GM12892 (cell line): ENCODE measurements at regions not wholly inside any gene's neighbourhood (a gene's known extent, or its start where the extent isn't known, plus 50 kb on each side); places are given as distances from the start of the nearest gene placed in this dataset.

Experiments used
- DNase-seq: peaks from one replicate; pipeline ENCODE4 v3.0.0; 2011; ENCODE audit not compliant: insufficient read length
- FAIRE-seq: peaks from 2 replicates; lab custom pipeline; 2011; peaks lifted over from hg19 to GRCh38; lab: Jason Lieb, UNC
- POLR2A ChIP-seq: IDR thresholded peaks from 2 replicates; pipeline ENCODE4 v1.6.1; 2011; ENCODE audit warnings: low read depth, low read length, control low read depth
- POLR2AphosphoS5 ChIP-seq: IDR thresholded peaks from 2 replicates; pipeline ENCODE4 v1.6.1; 2011; ENCODE audit warnings: low read depth, low read length, control low read depth
- TAF1 ChIP-seq: IDR thresholded peaks from 2 replicates; pipeline ENCODE4 v1.6.1; 2011; ENCODE audit warnings: low read depth, mild to moderate bottlenecking, control low read depth, low read length, borderline replicate concordance

DNA sequence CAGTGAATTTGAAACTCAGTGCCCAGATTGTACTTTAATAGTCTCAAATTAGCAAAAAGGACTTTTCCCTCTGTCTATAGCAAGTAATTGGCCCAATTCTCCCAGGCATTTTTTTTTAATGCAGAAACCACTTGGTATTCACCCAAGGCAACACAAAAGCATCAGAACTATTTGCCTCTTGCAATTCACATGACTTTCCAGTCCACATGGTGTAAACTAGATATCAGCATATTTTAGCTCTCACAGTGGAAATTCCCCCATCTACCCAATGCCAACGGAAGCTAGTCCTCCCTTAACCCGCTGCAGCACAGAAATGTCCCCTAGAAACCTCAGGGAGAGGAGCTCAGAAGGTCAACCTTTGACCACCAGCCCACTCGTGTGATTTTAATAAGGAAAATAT is 103.4 kb upstream of the CDYL start:
- TF ChIP-seq TAF1 = no peak
- no peak for TF ChIP-seq POLR2A
- no peak for TF ChIP-seq POLR2AphosphoS5
- FAIRE-seq (no peak), DNase-seq (no peak)

DNA sequence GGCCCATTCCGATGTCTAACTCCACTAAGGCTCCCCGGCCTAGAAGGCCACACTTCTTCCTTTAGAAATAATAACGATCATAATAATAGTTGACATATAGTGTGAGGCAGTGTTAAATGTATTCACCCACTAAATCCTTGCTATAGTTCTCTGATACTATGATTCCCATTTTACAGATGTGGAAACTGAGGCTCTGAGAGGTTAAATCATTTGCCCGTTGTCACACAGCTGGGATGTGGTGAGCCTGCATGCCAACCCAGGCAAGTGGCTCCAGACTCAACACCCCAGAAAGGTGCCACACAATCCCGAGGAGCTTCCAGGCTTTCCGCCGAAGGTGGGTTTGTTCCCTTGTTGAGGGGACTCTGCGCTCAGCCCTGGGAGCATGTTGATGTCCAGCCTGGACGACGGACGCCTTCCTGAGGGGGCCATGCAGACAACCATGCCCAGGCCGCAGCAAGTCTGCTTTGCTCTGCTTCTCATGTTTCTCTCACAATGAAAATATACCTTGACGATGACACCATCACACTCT is 104.6 kb upstream of the CDYL start:
- FAIRE-seq = no peak
- TF ChIP-seq POLR2AphosphoS5 = no peak
- no peak for TF ChIP-seq TAF1
- DNase-seq = no peak

DNA sequence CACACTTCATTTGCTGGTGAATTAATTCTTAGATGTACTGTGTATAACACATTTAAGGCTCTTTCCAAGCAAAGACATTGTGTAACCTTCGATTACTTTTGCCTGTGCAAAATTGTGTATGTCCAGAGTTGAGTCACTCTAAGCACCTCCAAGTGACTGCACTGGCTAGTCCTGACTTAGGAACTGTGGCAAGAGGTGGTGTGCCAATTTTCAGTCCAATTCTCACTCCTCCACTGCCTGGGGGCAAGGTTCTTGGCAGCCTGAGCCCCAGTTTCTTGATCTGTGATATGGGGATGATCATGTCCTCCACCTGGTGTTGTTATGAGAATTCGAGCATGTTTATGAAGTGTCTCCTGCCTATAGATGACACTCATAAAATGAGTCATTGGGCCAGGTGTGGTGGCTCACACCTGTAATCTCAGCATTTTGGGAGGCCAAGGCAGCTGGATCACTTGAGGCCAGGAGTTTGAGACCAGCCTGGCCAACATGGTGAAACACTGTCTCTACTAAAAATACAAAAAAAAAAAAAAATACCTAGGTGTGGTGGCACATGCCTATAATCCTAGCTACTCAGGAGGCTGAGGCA is 105.3 kb upstream of the CDYL start:
- FAIRE-seq (no peak), DNase-seq (no peak)
- TF ChIP-seq POLR2A (no peak), POLR2AphosphoS5 (no peak), TAF1 (no peak)

DNA sequence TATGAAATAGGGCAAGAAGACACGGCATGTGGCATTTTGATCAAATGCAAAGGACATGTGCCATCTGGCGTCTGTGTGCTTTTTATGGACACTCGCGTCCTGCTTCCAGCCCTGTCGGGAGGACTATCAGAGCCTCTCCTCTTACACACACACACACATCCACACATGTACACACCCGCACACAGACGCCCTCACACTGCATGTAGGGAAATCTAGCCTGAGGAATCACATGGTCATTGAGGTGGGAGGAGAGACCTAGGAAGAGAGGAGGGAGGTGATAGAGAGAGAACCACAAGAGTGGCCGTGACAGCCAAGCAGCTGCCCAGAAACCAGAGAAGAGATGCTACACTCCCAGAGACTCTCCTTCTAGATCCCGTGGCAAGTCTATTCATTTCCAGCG is 105.9 kb upstream of the CDYL start:
- no peak for FAIRE-seq
- no peak for TF ChIP-seq POLR2AphosphoS5
- no peak for TF ChIP-seq POLR2A
- no peak for TF ChIP-seq TAF1
- no peak for DNase-seq

DNA sequence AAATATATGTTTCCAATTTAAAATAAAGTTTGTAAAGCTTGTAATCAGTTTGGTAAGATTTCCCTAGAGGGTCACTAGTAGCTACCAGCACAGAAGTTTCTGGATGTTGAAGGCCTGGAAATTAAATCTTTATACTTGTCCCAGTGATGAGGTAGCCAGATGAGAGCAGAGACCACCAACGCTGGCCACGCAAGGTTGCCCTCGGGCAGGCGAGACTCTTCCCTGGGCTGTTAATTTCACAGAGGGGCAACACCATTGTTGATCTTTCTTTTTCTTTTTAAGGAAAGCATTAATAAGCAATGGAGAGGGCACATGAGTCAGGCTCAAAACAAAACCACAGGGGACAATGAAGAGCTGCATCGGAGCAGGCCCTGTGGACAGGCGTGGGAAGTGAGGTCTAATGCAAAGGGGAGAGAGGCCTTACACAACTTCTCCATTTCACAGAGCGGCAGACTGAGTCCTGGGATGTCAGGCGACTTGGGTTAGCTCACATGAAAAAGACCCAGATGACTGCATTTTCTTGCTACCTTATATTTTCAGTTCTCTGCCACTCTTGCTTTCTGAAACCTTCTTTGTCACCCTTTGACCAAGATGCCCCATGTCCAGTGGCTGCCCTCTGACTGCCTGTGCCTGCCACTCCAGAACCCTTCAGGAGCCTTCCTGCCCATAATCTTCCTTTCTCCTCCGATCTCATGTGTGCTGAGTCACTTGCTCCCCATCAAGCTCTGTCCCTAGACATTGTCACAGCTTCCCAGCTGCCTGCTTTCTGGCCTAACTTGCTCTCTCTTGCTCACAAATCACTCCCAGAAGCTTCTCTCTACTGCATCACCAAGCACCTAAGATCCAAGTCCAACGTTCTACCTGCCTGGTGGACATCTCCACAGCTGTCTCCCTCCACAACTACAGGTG is 107.7 kb upstream of the CDYL start:
- no peak for DNase-seq
- TF ChIP-seq TAF1 (no peak), POLR2A (no peak), POLR2AphosphoS5 (no peak)
- no peak for FAIRE-seq

DNA sequence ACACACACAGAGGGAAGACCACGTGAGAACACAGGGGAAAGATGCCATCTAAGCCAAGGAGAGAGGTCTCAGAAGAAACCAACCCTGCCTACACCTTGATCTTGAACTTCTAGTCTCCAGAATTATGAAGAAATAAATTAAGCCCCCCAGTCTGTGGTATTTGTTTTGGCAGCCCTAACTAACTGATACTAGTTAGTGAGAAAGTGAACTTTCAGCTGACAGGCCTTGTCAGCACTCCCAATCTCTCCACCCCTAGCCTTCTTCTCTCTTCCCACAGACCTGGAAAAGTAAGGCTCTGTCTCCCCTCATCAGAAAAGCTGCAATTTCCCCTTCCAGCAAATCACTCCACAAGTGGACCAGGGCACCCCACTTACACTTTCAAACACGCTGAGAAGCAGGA is 108.6 kb upstream of the CDYL start:
- TF ChIP-seq POLR2AphosphoS5 = no peak
- no peak for TF ChIP-seq TAF1
- no peak for TF ChIP-seq POLR2A
- DNase-seq = no peak
- FAIRE-seq = no peak

DNA sequence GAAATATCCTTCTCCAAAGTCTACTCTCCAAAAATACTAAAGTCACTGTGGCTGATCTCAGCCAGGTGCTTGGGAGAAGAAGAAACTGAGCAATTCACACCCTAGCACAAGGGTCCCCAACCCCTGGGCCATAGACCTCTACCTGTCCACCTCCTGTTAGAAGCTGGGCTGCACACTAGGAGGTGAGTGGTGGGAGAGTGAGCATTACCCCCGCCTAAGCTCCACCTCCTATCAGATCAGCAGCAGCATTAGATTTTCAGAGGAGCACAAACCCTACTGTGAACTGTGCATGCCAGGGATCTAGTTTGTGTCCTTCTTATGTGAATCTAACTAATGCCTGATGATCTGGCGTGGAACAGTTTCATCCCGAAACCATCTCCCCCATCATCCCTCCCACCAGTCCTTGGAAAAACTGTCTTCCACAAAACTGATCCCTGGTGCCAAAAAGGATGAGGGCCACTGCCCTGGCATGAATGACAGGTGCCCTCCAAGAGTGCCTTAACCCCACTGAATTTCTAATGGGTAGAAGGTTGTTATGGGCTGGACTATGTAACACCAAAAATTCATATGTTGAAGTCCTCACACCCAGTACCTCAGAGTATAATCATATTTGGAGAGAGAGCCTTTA is 109.2 kb upstream of the CDYL start:
- DNase-seq (no peak), FAIRE-seq (no peak)
- TF ChIP-seq TAF1 (no peak), POLR2A (no peak), POLR2AphosphoS5 (no peak)

DNA sequence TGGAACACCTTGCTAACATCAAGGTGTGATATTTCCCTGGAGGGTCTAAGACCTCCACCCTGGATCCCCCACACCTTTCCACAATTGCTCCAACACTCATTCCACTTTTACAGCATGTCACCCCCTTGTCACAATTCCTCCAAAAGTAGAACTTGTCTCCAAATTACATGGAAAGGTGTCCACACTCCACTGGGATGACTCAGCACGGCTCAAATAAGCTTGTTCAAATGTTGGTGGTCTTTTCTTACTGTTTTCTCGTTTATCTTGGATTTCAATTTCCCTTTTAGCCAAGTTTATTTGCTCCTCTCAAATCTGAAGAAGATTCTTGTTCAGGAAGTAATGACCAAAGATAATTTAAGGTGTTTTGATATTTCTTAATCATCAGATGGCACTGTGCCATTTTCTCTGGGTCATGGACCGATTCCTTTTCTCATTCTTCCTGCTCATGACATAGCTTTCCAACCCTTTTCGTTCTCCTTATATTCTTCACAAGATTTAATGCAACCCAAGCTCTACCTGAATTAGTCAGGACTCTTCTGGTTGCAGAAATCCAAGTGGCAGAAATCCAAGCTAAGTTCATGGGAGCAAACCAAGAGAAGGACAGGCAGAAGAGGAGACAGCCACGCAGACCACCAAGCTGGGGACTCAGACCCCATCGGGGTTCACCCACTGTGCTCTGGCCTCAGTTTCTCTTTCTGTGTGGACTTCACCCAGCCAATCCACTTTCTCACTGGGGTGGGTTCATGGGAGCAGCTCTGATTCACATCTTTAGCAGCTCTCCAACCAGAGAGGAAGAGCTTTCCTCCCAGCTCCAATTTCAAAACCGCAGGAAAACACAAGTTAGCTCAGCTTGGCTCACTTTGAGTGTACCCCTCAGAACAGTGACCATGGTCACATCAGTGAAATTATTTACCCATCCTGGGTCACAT is 110.5 kb upstream of the CDYL start:
- FAIRE-seq (no peak), DNase-seq (no peak)
- no peak for TF ChIP-seq POLR2AphosphoS5
- TF ChIP-seq TAF1 = no peak
- TF ChIP-seq POLR2A = no peak

DNA sequence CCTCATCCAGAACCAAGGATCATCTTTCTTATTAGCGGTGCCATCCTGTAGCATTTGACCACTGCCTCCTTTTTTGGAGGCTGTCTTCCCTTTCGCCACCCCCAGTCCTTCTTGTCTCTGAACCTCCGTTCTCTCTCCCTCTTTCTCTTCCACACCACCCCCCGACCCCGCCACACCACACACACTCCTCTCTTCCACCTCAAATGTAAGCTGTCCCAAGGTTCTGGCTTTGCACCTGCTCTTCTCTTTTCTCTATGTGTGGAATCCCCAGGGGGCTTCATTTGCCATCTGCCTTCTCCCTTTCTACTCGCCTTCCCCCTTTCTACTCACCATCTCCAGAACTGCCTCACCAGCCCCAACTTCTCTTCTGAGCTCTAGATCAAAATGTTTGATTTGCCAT is 111.3 kb upstream of the CDYL start:
- DNase-seq (no peak), FAIRE-seq (no peak)
- TF ChIP-seq POLR2A (no peak), TAF1 (no peak), POLR2AphosphoS5 (no peak)

DNA sequence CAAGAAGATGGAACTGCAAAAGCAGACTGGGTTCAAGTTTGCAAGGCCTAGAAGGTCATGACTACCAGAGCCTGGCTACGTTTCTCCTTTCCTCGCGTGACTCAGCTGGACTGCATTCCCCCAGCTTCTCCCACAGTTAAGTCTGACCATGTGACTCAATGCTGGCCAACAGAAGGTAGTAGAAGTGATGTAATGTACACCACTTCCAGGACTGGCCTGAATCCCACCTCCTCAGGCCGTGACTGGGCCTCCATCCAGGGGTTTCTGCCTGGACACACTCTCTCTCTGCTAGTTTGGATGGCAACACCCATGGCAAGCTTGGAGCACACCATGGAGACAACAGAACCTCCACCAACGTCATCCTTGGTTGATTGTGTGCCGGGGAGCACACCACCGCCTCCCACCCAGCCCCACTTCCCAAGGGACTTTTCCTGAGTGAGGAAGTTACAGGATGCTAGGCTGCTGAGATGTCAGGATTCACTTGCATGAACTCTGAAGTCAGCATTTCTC is 112.0 kb upstream of the CDYL start:
- TF ChIP-seq POLR2A (no peak), POLR2AphosphoS5 (no peak), TAF1 (no peak)
- no peak for FAIRE-seq
- DNase-seq = no peak

DNA sequence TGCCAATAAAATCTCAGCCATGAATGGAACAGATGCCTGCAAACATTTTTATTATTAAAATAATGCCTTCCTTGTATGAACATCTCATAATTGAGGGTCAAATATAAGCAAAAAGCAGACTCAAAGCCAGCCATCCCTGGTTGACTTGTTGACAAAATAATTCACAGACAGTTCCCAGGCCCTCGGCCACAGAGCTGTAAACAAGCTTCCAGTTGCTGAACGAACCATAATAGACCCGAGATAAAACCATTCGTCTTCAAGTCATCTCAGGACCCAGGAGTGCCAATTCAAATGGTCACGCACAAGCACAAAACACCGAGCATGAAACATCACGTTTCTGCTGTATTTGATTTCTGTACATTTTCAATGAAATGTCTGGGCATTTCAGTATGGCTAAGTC is 113.3 kb upstream of the CDYL start:
- no peak for FAIRE-seq
- no peak for TF ChIP-seq POLR2A
- TF ChIP-seq TAF1 = no peak
- TF ChIP-seq POLR2AphosphoS5 = no peak
- DNase-seq = no peak
